H9 (cell line): ENCODE measurements at regions not wholly inside any gene's neighbourhood (a gene's known extent, or its start where the extent isn't known, plus 50 kb on each side); places are given as distances from the start of the nearest gene placed in this dataset.

Source experiments
- DNase-seq: peaks from one replicate; pipeline ENCODE4 v3.0.0-alpha.2; 2017
- H2AFZ ChIP-seq: one replicate; pipeline ENCODE4 v1.6.1; 2013; ENCODE audit warnings: mild to moderate bottlenecking, low read length, control low read depth, moderate library complexity
- H2AK5ac ChIP-seq: 2 replicates; pipeline ENCODE4 v1.6.1; 2013; ENCODE audit warnings: low read length, control low read depth, mixed read lengths; ENCODE audit not compliant: insufficient read length
- H2BK120ac ChIP-seq: one replicate; pipeline ENCODE4 v1.6.1; 2013; ENCODE audit warnings: low read depth, mild to moderate bottlenecking, low read length, control low read depth, inconsistent platforms; ENCODE audit not compliant: poor library complexity, severe bottlenecking
- H2BK12ac ChIP-seq: 2 replicates; pipeline ENCODE4 v1.6.1; 2013; ENCODE audit warnings: low read length, control low read depth, mixed read lengths, low read depth; ENCODE audit not compliant: insufficient read length
- H2BK15ac ChIP-seq: 2 replicates; pipeline ENCODE4 v1.6.1; 2013; ENCODE audit warnings: low read depth, low read length, control low read depth
- H2BK20ac ChIP-seq: one replicate; pipeline ENCODE4 v1.6.1; 2013; ENCODE audit warnings: low read depth, mild to moderate bottlenecking, low read length, control low read depth, inconsistent platforms; ENCODE audit not compliant: poor library complexity, severe bottlenecking
- H2BK5ac ChIP-seq: 2 replicates; pipeline ENCODE4 v1.6.1; 2013; ENCODE audit warnings: low read length, control low read depth, mixed read lengths; ENCODE audit not compliant: insufficient read length
- H3K14ac ChIP-seq: 2 replicates; pipeline ENCODE4 v1.6.1; 2013; ENCODE audit warnings: low read length, control low read depth; ENCODE audit not compliant: insufficient read depth
- H3K18ac ChIP-seq: 2 replicates; pipeline ENCODE4 v1.6.1; 2013; ENCODE audit warnings: low read depth, mild to moderate bottlenecking, mixed read lengths, low read length, control low read depth; ENCODE audit not compliant: insufficient read length
- H3K23ac ChIP-seq: 2 replicates; pipeline ENCODE4 v1.6.1; 2013; ENCODE audit warnings: low read length, control low read depth, mixed read lengths, low read depth; ENCODE audit not compliant: insufficient read length
- H3K23me2 ChIP-seq: 2 replicates; pipeline ENCODE4 v1.6.1; 2013; ENCODE audit warnings: low read depth, mild to moderate bottlenecking, mixed read lengths, low read length, control low read depth; ENCODE audit not compliant: insufficient read length, poor library complexity, severe bottlenecking
- H3K27ac ChIP-seq: 2 replicates; pipeline ENCODE4 v1.5.1; 2013; ENCODE audit warnings: low read length, control low read depth, mixed read lengths, low read depth; ENCODE audit not compliant: insufficient read length
- H3K27me3 ChIP-seq: 2 replicates; pipeline ENCODE4 v1.6.1; 2013; ENCODE audit warnings: low read length, control low read depth, inconsistent platforms; ENCODE audit not compliant: insufficient read depth
- H3K4ac ChIP-seq: 2 replicates; pipeline ENCODE4 v1.6.1; 2013; ENCODE audit warnings: low read depth, mild to moderate bottlenecking, control low read depth, inconsistent platforms, low read length, moderate library complexity
- H3K4me1 ChIP-seq: 2 replicates; pipeline ENCODE4 v1.6.1; 2013; ENCODE audit warnings: low read length, control low read depth, inconsistent platforms; ENCODE audit not compliant: insufficient read depth
- H3K4me2 ChIP-seq: 2 replicates; pipeline ENCODE4 v1.6.1; 2013; ENCODE audit warnings: low read length, control low read depth, mixed read lengths; ENCODE audit not compliant: insufficient read length, insufficient read depth
- H3K56ac ChIP-seq: 2 replicates; pipeline ENCODE4 v1.6.1; 2013; ENCODE audit warnings: low read depth, mild to moderate bottlenecking, mixed read lengths, low read length, control low read depth; ENCODE audit not compliant: insufficient read length
- H3K79me1 ChIP-seq: 2 replicates; pipeline ENCODE4 v1.6.1; 2013; ENCODE audit warnings: low read depth, mild to moderate bottlenecking, moderate library complexity, low read length, control low read depth, inconsistent platforms; ENCODE audit not compliant: insufficient read depth, poor library complexity, severe bottlenecking
- H3K79me2 ChIP-seq: 2 replicates; pipeline ENCODE4 v1.6.1; 2013; ENCODE audit warnings: low read length, control low read depth, inconsistent platforms; ENCODE audit not compliant: insufficient read depth
- H3K9ac ChIP-seq: 2 replicates; pipeline ENCODE4 v1.6.1; 2013; ENCODE audit warnings: low read length, control low read depth, mixed read lengths; ENCODE audit not compliant: insufficient read length; ENCODE audit errors: extremely low read depth
- H3K9me3 ChIP-seq: one replicate; pipeline ENCODE4 v1.6.1; 2013; ENCODE audit warnings: low read depth, low read length, inconsistent platforms; ENCODE audit not compliant: control insufficient read depth
- H3T11ph ChIP-seq: one replicate; pipeline ENCODE4 v1.6.1; 2013; ENCODE audit warnings: mild to moderate bottlenecking, low read length, control low read depth, inconsistent platforms
- H4K20me1 ChIP-seq: one replicate; pipeline ENCODE4 v1.6.1; 2013; ENCODE audit not compliant: control insufficient read depth, insufficient read length, insufficient read depth
- H4K5ac ChIP-seq: 2 replicates; pipeline ENCODE4 v1.6.1; 2013; ENCODE audit warnings: low read depth, mild to moderate bottlenecking, mixed read lengths, low read length, control low read depth; ENCODE audit not compliant: insufficient read length
- H4K8ac ChIP-seq: replicated peaks from 2 replicates; pipeline ENCODE4 v1.6.1; 2013; ENCODE audit warnings: low read length, control low read depth, mixed read lengths, low read depth; ENCODE audit not compliant: insufficient read length
- H4K91ac ChIP-seq: 2 replicates; pipeline ENCODE4 v1.6.1; 2013; ENCODE audit warnings: low read depth, mild to moderate bottlenecking, moderate library complexity, mixed read lengths, low read length, control low read depth; ENCODE audit not compliant: insufficient read length
- H3K27ac Mint-ChIP-seq, 3 experiments: 2 replicates in 2 of 3; 3 replicates in 1 of 3; pipeline ENCODE4 v1.8.0; 2020 to 2021; ENCODE audit warnings: mixed read lengths in 3 of 3, mild to moderate bottlenecking in 1 of 3, moderate library complexity in 1 of 3
- H3K27me3 Mint-ChIP-seq: 2 replicates; pipeline ENCODE4 v1.8.0; 2021; ENCODE audit warnings: low read depth, mild to moderate bottlenecking, moderate library complexity, mixed read lengths
- H3K36me3 Mint-ChIP-seq, 3 experiments: 2 replicates in 2 of 3; 3 replicates in 1 of 3; pipeline ENCODE4 v1.8.0; 2020 to 2021; ENCODE audit warnings: low read depth in 3 of 3, mixed read lengths in 3 of 3; ENCODE audit not compliant: insufficient read depth in 1 of 3
- H3K4me1 Mint-ChIP-seq, 2 experiments: 2 replicates each; pipeline ENCODE4 v1.8.0; 2020; ENCODE audit warnings: mixed read lengths in 2 of 2
- H3K4me3 Mint-ChIP-seq, 2 experiments: 2 replicates in 1 of 2; 3 replicates in 1 of 2; pipeline ENCODE4 v1.8.0; 2020 to 2021; ENCODE audit warnings: mild to moderate bottlenecking in 2 of 2, mixed read lengths in 2 of 2, moderate library complexity in 1 of 2
- H3K9me3 Mint-ChIP-seq, 2 experiments: 2 replicates in 1 of 2; 3 replicates in 1 of 2; pipeline ENCODE4 v1.8.0; 2020; ENCODE audit warnings: mild to moderate bottlenecking in 2 of 2, mixed read lengths in 2 of 2, moderate library complexity in 1 of 2
- WGBS: extraction: QIAGEN DNeasy Blood & Tissue Kit; methylation state at CpG from one replicate; pipeline ENCODE4 v1.1.7; 2013; ENCODE audit warnings: missing lambda C conversion rate, low lambda C conversion rate, mixed read lengths; ENCODE audit not compliant: insufficient read length; ENCODE audit errors: extremely low coverage; 5-methylcytosine and 5-hydroxymethylcytosine counted together
- TF ChIP-seq, protein P1 (sequence below): fragments of 200-600 bp; sonication (generic); conservative IDR thresholded peaks from 3 replicates; pipeline ENCODE4 v1.8.0; 2021; ENCODE audit warnings: antibody characterized with exemption, mild to moderate bottlenecking

DNA sequence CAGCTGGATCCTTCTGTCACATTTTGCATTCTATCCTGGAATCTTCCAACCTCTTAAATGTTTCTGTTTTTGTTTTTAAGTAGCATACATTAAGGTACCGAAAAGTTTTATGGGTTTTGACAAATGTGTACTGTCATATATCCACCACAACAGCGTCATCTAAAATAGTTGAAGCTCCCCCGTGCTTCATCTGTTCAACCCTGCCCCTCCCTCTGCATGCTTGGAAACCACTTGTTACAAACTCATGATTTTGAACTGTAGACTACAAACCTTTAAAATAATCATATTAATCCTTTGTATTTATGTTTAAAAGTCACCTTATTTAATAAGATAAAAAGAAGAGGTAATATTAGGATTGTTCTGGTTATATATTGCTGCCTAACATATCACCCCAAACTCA lies 182.8 kb upstream of the SMIM30 start:
- no peak overlapping the region for H3K56ac ChIP-seq
- H4K91ac ChIP-seq = no peak overlapping the region
- H3K4ac ChIP-seq = no peak overlapping the region
- H3K9me3 ChIP-seq = no peaks in the 10 kb centered on the region
- H3K27me3 ChIP-seq = no peaks in the 10 kb centered on the region
- no peak overlapping the region for H2BK12ac ChIP-seq
- no peak overlapping the region for H3K27ac ChIP-seq
- no peaks in the 10 kb centered on the region for H3K4me1 ChIP-seq
- no peak overlapping the region for H2BK20ac ChIP-seq
- H2AFZ ChIP-seq = no peak overlapping the region
- no peaks in the 10 kb centered on the region for H3K79me2 ChIP-seq
- no peaks in the 10 kb centered on the region for H3K79me1 ChIP-seq
- H4K20me1 ChIP-seq = no peaks in the 10 kb centered on the region
- Mint-ChIP-seq H3K4me3 (no peak overlapping the region), H3K9me3 (peaks cover 0 to 3% of the 10 kb centered on the region in 2 experiments; a peak in 2 of 5 replicates), H3K27ac (no peak overlapping the region), H3K4me1 (no peaks in the 10 kb centered on the region), H3K27me3 (peaks cover 1% of the 10 kb centered on the region; the same call in 1 of the 2 replicates), H3K36me3 (no peaks in the 10 kb centered on the region)
- TF ChIP-seq, protein P1, sequence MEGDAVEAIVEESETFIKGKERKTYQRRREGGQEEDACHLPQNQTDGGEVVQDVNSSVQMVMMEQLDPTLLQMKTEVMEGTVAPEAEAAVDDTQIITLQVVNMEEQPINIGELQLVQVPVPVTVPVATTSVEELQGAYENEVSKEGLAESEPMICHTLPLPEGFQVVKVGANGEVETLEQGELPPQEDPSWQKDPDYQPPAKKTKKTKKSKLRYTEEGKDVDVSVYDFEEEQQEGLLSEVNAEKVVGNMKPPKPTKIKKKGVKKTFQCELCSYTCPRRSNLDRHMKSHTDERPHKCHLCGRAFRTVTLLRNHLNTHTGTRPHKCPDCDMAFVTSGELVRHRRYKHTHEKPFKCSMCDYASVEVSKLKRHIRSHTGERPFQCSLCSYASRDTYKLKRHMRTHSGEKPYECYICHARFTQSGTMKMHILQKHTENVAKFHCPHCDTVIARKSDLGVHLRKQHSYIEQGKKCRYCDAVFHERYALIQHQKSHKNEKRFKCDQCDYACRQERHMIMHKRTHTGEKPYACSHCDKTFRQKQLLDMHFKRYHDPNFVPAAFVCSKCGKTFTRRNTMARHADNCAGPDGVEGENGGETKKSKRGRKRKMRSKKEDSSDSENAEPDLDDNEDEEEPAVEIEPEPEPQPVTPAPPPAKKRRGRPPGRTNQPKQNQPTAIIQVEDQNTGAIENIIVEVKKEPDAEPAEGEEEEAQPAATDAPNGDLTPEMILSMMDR = no peak
- no peak overlapping the region for H3K4me2 ChIP-seq
- H2BK5ac ChIP-seq = no peak overlapping the region
- no peak overlapping the region for H3K9ac ChIP-seq
- no peak overlapping the region for H4K8ac ChIP-seq
- no CpG with 5 or more reads among the region's 3 CpGs for WGBS
- H3K18ac ChIP-seq = no peak overlapping the region
- no peak overlapping the region for H3K23ac ChIP-seq
- H2BK15ac ChIP-seq = no peak overlapping the region
- no peaks in the 10 kb centered on the region for H3K23me2 ChIP-seq
- H2AK5ac ChIP-seq = no peak overlapping the region
- no peak overlapping the region for H4K5ac ChIP-seq
- no peak overlapping the region for H2BK120ac ChIP-seq
- no peak for DNase-seq
- H3T11ph ChIP-seq = no peak overlapping the region
- H3K14ac ChIP-seq = no peak overlapping the region
